ENCODE measurements at regions not wholly inside any gene's neighbourhood (a gene's known extent, or its start where the extent isn't known, plus 50 kb on each side); places are given as distances from the start of the nearest gene placed in this dataset.

- no peak overlapping the region for H3K4me3 ChIP-seq
- no peaks in the 10 kb centered on the region for H3K36me3 ChIP-seq
- intact Hi-C loops (cut with DNase I): no loop called here
- H3K4me1 ChIP-seq: no peaks in the 10 kb centered on the region
- TF ChIP-seq POLR2A (IDR thresholded peaks at IDR 0.05) (no peak), CTCF (IDR thresholded peaks at IDR 0.05) (no peak), POLR2AphosphoS5 (IDR thresholded peaks at IDR 0.05; ENCODE audit: insufficient read depth in 1 of 2, low read depth in 1 of 2) (no peak)
- H3K27ac ChIP-seq: no peak overlapping the region
- no peak for DNase-seq (ENCODE audit: extremely low spot score in 2 of 2)
- no peaks in the 10 kb centered on the region for H3K27me3 ChIP-seq
- no peaks in the 10 kb centered on the region for H3K9me3 ChIP-seq
Observed at GRCh38 chr5:18244309-18244708, 610.0 kb downstream of the TAF11L14 start.

DNA sequence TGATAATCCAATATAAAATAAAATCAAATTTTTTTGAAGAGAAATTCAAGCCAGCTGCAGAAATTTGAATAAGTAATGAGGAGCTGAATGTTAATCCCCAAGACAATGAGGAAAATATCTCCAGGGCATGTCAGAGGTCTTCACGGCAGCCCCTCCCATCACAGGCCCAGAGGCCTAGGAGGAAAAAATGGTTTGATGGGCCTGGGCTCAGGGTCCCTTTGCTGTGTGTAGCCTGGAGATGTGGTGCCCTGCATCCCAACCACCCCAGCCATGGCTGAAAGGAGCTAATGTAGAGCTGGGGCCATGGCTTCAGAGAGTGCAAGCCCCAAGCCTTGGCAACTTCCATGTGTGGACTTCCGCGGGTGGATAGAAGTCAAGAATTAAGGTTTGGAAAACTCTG lies 618.3 kb downstream of the TAF11L14 start:
- Histone ChIP-seq H3K36me3 (no peaks in the 10 kb centered on the region), H3K4me1 (no peaks in the 10 kb centered on the region), H3K9me3 (no peaks in the 10 kb centered on the region), H3K27me3 (no peaks in the 10 kb centered on the region), H3K4me3 (no peak overlapping the region), H3K27ac (no peak overlapping the region)
- intact Hi-C loops (cut with DNase I): no loop called here
- TF ChIP-seq CTCF (IDR thresholded peaks at IDR 0.05) (no peak), POLR2AphosphoS5 (IDR thresholded peaks at IDR 0.05; ENCODE audit: insufficient read depth in 1 of 2, low read depth in 1 of 2) (no peak), POLR2A (IDR thresholded peaks at IDR 0.05) (no peak)
- no peak for DNase-seq (ENCODE audit: extremely low spot score in 2 of 2)

GRCh38 chr5:18264126-18264882 lies 630.0 kb downstream of the TAF11L14 start:
- no peak for TF ChIP-seq POLR2A (IDR thresholded peaks at IDR 0.05)
- no peak for TF ChIP-seq POLR2AphosphoS5 (IDR thresholded peaks at IDR 0.05; ENCODE audit: insufficient read depth in 1 of 2, low read depth in 1 of 2)
- no peak for TF ChIP-seq CTCF (IDR thresholded peaks at IDR 0.05)
- H3K36me3 ChIP-seq: no peaks in the 10 kb centered on the region
- H3K27ac ChIP-seq: no peak overlapping the region
- intact Hi-C loops (cut with DNase I): no loop called here
- no peaks in the 10 kb centered on the region for H3K27me3 ChIP-seq
- no peak for DNase-seq (ENCODE audit: extremely low spot score in 2 of 2)
- H3K4me1 ChIP-seq: no peaks in the 10 kb centered on the region
- H3K9me3 ChIP-seq: no peaks in the 10 kb centered on the region
- no peak overlapping the region for H3K4me3 ChIP-seq

DNA sequence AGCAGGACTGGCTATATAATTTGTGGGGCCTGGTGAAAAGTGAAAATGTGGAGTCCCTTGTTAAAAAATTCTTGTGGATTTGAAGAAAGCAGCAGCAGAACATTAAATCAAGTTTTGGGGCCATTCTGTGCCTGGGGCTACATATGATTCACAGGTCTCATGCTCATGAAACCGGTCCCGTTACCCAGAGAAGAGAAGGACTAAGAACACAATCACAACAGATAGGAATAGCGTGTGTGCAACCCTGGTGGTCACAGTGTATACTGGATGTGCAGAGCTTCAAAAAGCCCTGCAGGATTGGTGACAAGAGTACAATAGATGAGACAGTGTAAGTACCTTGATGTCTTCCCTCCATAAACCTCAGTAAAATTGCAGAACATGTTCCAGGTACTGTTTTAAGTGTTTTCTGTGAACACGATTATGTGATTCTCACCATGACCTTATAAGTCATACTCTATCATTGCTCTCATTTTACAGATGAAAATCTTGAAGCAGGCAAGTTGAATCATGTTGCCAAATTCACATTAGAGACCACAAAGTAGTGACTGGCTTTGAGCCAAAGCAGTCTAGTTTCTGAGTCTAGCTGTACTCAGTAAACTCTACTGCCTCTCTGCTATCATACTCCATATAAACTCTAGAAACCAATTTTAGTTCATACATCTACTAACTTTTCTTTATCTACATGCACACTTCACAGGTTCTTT lies 636.5 kb downstream of the TAF11L14 start:
- no peaks in the 10 kb centered on the region for H3K9me3 ChIP-seq
- H3K27me3 ChIP-seq: no peaks in the 10 kb centered on the region
- H3K27ac ChIP-seq: no peak overlapping the region
- H3K4me1 ChIP-seq: no peaks in the 10 kb centered on the region
- no peaks in the 10 kb centered on the region for H3K36me3 ChIP-seq
- intact Hi-C loops (cut with DNase I): no loop called here
- no peak for DNase-seq (ENCODE audit: extremely low spot score in 2 of 2)
- TF ChIP-seq CTCF (IDR thresholded peaks at IDR 0.05): no peak
- no peak overlapping the region for H3K4me3 ChIP-seq

GRCh38 chr5:18276939-18277338 lies 642.7 kb downstream of the TAF11L14 start:
- no peaks in the 10 kb centered on the region for H3K36me3 ChIP-seq
- TF ChIP-seq POLR2A (IDR thresholded peaks at IDR 0.05) (no peak), POLR2AphosphoS5 (IDR thresholded peaks at IDR 0.05; ENCODE audit: insufficient read depth in 1 of 2, low read depth in 1 of 2) (no peak), CTCF (IDR thresholded peaks at IDR 0.05) (no peak)
- no peaks in the 10 kb centered on the region for H3K27me3 ChIP-seq
- H3K9me3 ChIP-seq: no peaks in the 10 kb centered on the region
- no peak overlapping the region for H3K27ac ChIP-seq
- H3K4me3 ChIP-seq: no peak overlapping the region
- H3K4me1 ChIP-seq: no peaks in the 10 kb centered on the region
- intact Hi-C loops (cut with DNase I): no loop called here
- DNase-seq (ENCODE audit: extremely low spot score in 2 of 2): no peak

All from vagina (tissue), 2 donors.